ENCODE measurements at regions not wholly inside any gene's neighbourhood (a gene's known extent, or its start where the extent isn't known, plus 50 kb on each side); places are given as distances from the start of the nearest gene placed in this dataset.
A peak's percentile ranks its signal among the peaks of the same experiment; 100 is the strongest.

DNA sequence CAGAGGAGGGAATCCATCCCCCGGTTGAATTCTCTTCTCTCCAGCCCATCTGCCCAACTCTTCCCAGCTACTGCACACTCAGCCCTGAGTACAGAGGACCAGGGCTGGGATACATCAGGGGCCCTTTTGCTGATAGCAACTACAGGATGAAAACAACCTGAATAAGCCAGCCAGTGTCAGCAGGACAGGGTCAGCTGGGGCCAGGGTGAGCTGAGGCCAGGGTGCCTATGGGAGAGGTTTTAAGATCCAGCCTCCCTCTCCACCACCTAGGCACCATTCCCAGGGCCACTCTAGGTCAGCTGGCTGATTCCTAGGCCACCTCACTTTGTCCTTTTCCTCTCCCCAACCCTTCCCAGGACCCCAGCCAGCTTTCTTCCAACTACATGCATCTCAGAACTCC, 83.8 kb downstream of the MRPL46 start:
- H3K4me3 ChIP-seq (ENCODE audit: low read depth, low read length), result no peak overlapping the region
- DNase-seq (ENCODE audit: low read depth), result no peak
- no peak for TF ChIP-seq CTCF (IDR thresholded peaks at IDR 0.05; ENCODE audit: insufficient read depth, low read depth, low read length)

GRCh38 chr15:88382482-88382983, 84.7 kb downstream of the MRPL46 start:
- no peak overlapping the region for H3K4me3 ChIP-seq (ENCODE audit: low read depth, low read length)
- DNase-seq (ENCODE audit: low read depth), result no peak
- no peak for TF ChIP-seq CTCF (IDR thresholded peaks at IDR 0.05; ENCODE audit: insufficient read depth, low read depth, low read length)

DNA sequence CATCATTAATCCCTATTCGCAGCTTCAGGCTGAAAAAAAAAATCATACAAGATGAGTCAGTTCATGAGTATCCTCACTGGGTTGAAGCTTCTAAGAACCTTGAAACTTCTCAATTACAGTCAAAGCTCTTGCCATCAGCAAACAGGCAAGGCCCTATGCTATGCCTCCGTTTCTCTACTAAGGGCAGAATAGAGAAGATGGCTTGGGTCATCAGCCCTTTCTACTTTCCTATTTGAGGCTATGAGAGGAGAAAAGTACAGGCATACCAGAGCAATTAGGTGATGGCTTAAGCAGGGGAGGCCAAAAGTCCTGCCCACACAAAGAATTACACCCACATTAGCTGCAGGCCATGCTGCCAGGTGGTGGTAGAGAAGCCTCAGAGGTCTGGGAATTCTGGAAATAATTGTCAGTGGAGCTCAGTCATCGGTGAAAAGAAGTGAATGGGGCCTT, 89.0 kb downstream of the MRPL46 start:
- no peak for TF ChIP-seq CTCF (IDR thresholded peaks at IDR 0.05; ENCODE audit: insufficient read depth, low read depth, low read length)
- DNase-seq (ENCODE audit: low read depth), result no peak

GRCh38 chr15:88377509-88377908, 89.7 kb downstream of the MRPL46 start:
- no peak for DNase-seq (ENCODE audit: low read depth)
- no peak for TF ChIP-seq CTCF (IDR thresholded peaks at IDR 0.05; ENCODE audit: insufficient read depth, low read depth, low read length)
- no peak overlapping the region for H3K4me3 ChIP-seq (ENCODE audit: low read depth, low read length)

More for the DNA sequence above, 89.0 kb downstream of the MRPL46 start:
- no peak overlapping the region for H3K4me3 ChIP-seq (ENCODE audit: low read depth, low read length)

DNA sequence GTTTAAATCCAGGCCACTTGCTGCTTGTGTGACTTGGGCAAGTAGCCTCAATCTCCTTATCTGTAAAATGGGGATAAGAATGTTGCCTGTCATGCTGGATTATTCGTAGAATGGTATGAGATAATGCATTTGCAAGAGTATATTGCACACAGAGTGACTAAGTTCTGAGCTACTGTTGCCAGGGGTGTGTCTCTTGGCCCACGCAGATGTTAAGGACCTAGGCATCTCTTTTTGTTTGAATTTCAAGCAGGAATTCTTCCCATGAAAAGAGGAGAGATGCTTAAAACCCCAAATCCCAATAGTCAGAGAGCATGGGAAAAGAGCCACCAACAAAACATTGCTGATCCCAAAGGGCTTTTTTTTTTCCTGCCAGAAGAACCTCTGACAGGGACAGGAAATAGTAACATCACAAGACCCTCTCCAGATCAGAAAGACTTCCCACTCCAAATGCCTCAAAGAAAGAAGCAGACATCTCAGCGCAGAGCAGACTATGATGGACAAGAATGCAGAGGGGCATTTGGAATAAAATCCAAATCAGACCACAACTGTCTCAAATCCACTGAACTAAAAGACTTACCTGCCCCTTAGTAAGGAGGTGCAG, 90.5 kb downstream of the MRPL46 start:
- no peak overlapping the region for H3K4me3 ChIP-seq (ENCODE audit: low read depth, low read length)
- no peak for DNase-seq (ENCODE audit: low read depth)
- no peak for TF ChIP-seq CTCF (IDR thresholded peaks at IDR 0.05; ENCODE audit: insufficient read depth, low read depth, low read length)

DNA sequence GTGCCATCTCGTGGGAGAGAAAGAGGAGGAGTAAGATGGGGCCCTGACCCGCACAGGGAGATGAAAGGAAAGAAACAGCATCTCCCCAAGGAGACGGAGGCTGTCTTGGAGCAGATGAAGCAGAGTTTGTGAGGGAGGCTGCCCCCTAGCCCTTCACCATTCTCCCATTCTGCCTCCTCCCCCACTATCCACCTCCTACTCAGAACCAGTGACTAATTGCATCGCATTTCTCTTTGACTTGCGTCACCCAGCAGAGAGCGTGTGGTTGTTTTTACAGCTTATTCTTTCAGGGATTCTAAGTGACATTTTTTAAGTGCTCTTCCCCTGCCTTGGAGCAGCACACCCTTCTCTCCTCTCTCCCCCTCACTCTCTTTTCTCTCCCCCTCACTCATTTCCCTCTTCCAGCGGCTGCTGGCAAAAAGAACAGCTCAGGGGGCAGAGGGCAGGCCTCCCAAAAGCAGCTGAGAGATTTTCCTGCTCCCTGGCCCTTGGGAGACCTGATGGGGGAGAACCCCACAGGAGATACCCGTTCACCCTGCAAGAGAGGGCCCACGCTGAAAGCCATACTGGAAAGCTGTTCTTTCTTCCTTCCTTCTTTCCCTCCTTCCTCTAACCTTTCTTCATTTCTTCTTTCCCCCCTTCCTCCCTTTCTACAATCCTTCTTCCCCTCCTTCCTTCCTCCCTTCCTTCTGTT, 91.8 kb downstream of the MRPL46 start:
- TF ChIP-seq CTCF (IDR thresholded peaks at IDR 0.05; ENCODE audit: insufficient read depth, low read depth, low read length), result no peak
- H3K4me3 ChIP-seq (ENCODE audit: low read depth, low read length), result no peak overlapping the region
- DNase-seq (ENCODE audit: low read depth), result peak; percentile 28

All from fibroblast of villous mesenchyme (primary cell).